Esophagus muscularis mucosa (tissue), 4 donors: ENCODE measurements at regions not wholly inside any gene's neighbourhood (a gene's known extent, or its start where the extent isn't known, plus 50 kb on each side); places are given as distances from the start of the nearest gene placed in this dataset.

Experiments
- DNase-seq: peaks from one replicate; pipeline ENCODE4 v3.0.0-alpha.2; 2017; ENCODE audit errors: extremely low spot score
- H3K27ac ChIP-seq, 4 donors: fragments of 200-600 bp; sonication (generic); replicated peaks in 1 of 4; 1 replicate in 3 of 4; 2 replicates in 1 of 4; pipeline ENCODE4 v1.5.1; 2016 to 2019; ENCODE audit warnings: mild to moderate bottlenecking in 1 of 4
- H3K27me3 ChIP-seq, 4 donors: fragments of 200-600 bp; sonication (generic); one replicate each; pipeline versions ENCODE4 v1.5.1 to v1.6.0; 2016 to 2019
- H3K36me3 ChIP-seq, 4 donors: fragments of 200-600 bp; sonication (generic); one replicate each; pipeline ENCODE4 v1.5.1; 2016 to 2019
- H3K4me1 ChIP-seq, 4 donors: fragments of 200-600 bp; sonication (generic); one replicate each; pipeline ENCODE4 v1.5.1; 2016 to 2019
- H3K4me3 ChIP-seq, 4 donors: fragments of 200-600 bp; sonication (generic); 1 replicate in 2 of 4; 2 replicates in 2 of 4; pipeline ENCODE4 v1.5.1; 2016 to 2019; ENCODE audit warnings: mild to moderate bottlenecking in 4 of 4, moderate library complexity in 1 of 4
- H3K9me3 ChIP-seq, 4 donors: fragments of 200-600 bp; sonication (generic); 1 replicate in 3 of 4; 2 replicates in 1 of 4; pipeline ENCODE4 v1.5.1; 2016 to 2019
- EP300 ChIP-seq: sonication (generic); formaldehyde crosslinking; IDR thresholded peaks from one replicate; pipeline ENCODE4 v1.6.1; 2017; ENCODE audit warnings: antibody characterized with exemption
- POLR2A ChIP-seq: fragments of 450-650 bp; IDR thresholded peaks from one replicate; pipeline ENCODE4 v1.6.1; 2017; ENCODE audit warnings: antibody characterized with exemption, moderate library complexity, mild to moderate bottlenecking, low read depth
- POLR2AphosphoS5 ChIP-seq, 2 donors: sonication (generic); formaldehyde crosslinking; IDR thresholded peaks; one replicate each; pipeline ENCODE4 v1.6.1; 2017; ENCODE audit warnings: antibody characterized with exemption in 2 of 2
- WGBS: methylation state at CpG from one replicate; pipeline ENCODE4 v1.1.5; 2018; 5-methylcytosine and 5-hydroxymethylcytosine counted together
- intact Hi-C: fragments of 100-400 bp; cut with DNase I; formaldehyde crosslinking; loops from one replicate; pipeline ENCODE4 v1.15.1; 2023
- TF ChIP-seq, protein P1 (sequence below), 3 experiments: fragments of 200-600 bp in 2 of 3; fragments of 450-650 bp in 1 of 3; sonication (generic) in 2 of 3; IDR thresholded peaks; one replicate each; pipeline ENCODE4 v1.5.1; 2017 to 2019; ENCODE audit warnings: antibody characterized with exemption in 3 of 3, mild to moderate bottlenecking in 2 of 3, moderate library complexity in 1 of 3

DNA sequence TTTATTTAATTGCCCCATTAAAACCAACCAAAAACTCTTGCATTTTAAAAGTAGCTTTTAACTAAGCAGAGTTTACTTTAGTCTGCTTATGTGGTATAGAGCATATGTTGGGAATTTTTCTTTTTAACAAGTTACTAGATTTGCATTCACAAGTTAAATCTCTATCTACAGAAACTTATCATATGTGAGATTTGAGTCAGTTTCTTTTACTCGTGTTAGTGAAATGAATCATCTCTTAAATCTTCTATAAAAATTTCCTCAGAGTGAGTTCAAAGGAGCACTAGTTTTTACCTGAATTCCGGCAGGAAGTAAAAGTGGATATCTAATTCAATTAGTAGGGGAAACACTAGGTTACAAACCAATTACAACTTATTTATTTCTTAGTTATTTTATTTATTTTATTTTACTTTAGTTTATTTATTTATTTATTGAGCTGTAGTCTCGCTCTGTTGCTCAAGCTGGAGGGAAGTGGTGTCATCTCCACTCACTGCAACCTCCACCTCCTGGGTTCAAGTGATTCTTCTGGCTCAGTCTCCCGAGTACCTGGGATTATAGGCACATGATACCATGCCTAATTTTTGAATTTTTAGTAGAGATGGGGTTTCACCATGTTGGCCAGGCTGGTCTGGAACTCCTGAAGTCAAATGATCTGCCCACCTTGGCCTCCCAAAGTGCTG lies 1609.6 kb upstream of the B3GALT2 start:
- Histone ChIP-seq H3K4me3 (no peak overlapping the region), H3K27me3 (no peaks in the 10 kb centered on the region), H3K36me3 (no peaks in the 10 kb centered on the region), H3K27ac (no peak overlapping the region), H3K4me1 (no peaks in the 10 kb centered on the region), H3K9me3 (no peaks in the 10 kb centered on the region)
- 85% methylated on average over 4 of the region's 4 CpGs for WGBS
- intact Hi-C loops: no loop called here
- TF ChIP-seq POLR2AphosphoS5 (IDR thresholded peaks at IDR 0.05) (no peak), POLR2A (no peak), EP300 (no peak)
- TF ChIP-seq, protein P1, sequence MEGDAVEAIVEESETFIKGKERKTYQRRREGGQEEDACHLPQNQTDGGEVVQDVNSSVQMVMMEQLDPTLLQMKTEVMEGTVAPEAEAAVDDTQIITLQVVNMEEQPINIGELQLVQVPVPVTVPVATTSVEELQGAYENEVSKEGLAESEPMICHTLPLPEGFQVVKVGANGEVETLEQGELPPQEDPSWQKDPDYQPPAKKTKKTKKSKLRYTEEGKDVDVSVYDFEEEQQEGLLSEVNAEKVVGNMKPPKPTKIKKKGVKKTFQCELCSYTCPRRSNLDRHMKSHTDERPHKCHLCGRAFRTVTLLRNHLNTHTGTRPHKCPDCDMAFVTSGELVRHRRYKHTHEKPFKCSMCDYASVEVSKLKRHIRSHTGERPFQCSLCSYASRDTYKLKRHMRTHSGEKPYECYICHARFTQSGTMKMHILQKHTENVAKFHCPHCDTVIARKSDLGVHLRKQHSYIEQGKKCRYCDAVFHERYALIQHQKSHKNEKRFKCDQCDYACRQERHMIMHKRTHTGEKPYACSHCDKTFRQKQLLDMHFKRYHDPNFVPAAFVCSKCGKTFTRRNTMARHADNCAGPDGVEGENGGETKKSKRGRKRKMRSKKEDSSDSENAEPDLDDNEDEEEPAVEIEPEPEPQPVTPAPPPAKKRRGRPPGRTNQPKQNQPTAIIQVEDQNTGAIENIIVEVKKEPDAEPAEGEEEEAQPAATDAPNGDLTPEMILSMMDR (IDR thresholded peaks at IDR 0.05): no peak
- no peak for DNase-seq

DNA sequence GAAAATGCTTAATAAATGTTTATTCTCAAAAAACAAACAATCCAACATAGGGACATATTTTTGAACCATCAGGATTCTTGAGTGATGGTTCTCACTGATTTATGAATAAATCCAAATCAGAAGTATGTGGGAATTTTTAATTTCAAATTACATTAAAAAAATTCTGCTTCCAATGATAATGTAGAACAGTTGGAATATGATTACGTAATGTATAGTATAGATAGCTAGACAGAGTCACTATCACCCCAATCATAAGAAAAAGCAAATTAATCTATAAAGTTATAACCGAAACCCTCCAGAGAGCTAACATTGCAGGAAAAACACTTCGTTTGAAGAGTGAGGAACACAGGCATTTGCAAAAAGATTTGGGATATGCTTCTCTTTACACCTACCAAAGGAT lies 1600.6 kb upstream of the B3GALT2 start:
- no peak overlapping the region for H3K27ac ChIP-seq
- 87% methylated on average over 3 of the region's 3 CpGs for WGBS
- H3K4me1 ChIP-seq: no peaks in the 10 kb centered on the region
- no peak overlapping the region for H3K4me3 ChIP-seq
- no peaks in the 10 kb centered on the region for H3K9me3 ChIP-seq
- intact Hi-C loops: no loop called here
- no peak for DNase-seq
- H3K36me3 ChIP-seq: no peaks in the 10 kb centered on the region
- no peaks in the 10 kb centered on the region for H3K27me3 ChIP-seq
- TF ChIP-seq EP300 (no peak), POLR2AphosphoS5 (IDR thresholded peaks at IDR 0.05) (no peak), POLR2A (no peak)
- TF ChIP-seq, protein P1 (IDR thresholded peaks at IDR 0.05): no peak

DNA sequence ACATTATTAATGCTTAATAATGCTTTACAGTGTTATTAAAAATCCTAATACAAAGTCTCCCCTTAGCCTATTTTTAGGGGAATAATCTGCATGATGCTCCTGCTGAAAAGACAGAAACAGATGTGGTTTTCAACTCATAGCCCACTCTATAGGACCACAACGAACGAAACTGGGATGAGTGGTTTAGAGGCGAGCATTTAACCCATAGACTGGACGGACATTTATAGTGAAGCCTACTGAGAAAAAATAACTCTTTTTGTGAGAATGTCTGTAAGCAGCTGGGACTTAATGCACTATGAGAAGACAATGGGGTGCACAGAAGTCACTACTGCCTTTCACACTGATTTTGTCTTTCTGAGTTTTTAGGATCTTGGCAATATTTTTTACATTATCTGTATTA lies 1599.6 kb upstream of the B3GALT2 start:
- Histone ChIP-seq H3K27me3 (no peaks in the 10 kb centered on the region), H3K9me3 (no peaks in the 10 kb centered on the region), H3K27ac (no peak overlapping the region), H3K4me1 (no peaks in the 10 kb centered on the region), H3K4me3 (no peak overlapping the region), H3K36me3 (no peaks in the 10 kb centered on the region)
- intact Hi-C loops: no loop called here
- no peak for TF ChIP-seq POLR2AphosphoS5 (IDR thresholded peaks at IDR 0.05)
- TF ChIP-seq, protein P1 (IDR thresholded peaks at IDR 0.05): no peak
- no peak for TF ChIP-seq EP300
- no peak for TF ChIP-seq POLR2A
- WGBS: 89% methylated on average over 4 of the region's 4 CpGs
- DNase-seq: no peak

DNA sequence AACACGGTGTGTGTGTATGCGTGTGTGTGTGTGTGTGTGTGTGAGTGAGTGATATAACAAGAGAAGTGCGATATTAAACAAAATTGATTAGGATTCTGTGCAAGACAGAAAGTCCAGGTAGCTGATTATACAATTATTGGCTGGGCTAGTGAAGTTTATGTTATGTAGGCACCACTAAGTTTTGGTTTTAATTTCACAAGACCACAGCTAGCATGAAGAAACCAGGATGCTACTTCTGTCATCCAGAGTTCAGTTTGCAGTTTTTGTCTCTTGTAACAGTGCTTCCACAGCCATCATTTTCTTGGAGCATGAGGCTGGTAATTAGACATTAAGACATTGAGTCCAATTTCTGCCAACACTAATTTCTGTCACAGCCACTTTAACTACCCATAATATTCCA lies 1590.2 kb upstream of the B3GALT2 start:
- H3K9me3 ChIP-seq: no peaks in the 10 kb centered on the region
- no peaks in the 10 kb centered on the region for H3K27me3 ChIP-seq
- intact Hi-C loops: no loop called here
- H3K36me3 ChIP-seq: no peaks in the 10 kb centered on the region
- 83% methylated on average over 3 of the region's 3 CpGs for WGBS
- no peaks in the 10 kb centered on the region for H3K4me1 ChIP-seq
- no peak for DNase-seq
- TF ChIP-seq EP300 (no peak), POLR2A (no peak), POLR2AphosphoS5 (IDR thresholded peaks at IDR 0.05) (no peak)
- TF ChIP-seq, protein P1 (IDR thresholded peaks at IDR 0.05): no peak
- no peak overlapping the region for H3K4me3 ChIP-seq
- H3K27ac ChIP-seq: no peak overlapping the region

DNA sequence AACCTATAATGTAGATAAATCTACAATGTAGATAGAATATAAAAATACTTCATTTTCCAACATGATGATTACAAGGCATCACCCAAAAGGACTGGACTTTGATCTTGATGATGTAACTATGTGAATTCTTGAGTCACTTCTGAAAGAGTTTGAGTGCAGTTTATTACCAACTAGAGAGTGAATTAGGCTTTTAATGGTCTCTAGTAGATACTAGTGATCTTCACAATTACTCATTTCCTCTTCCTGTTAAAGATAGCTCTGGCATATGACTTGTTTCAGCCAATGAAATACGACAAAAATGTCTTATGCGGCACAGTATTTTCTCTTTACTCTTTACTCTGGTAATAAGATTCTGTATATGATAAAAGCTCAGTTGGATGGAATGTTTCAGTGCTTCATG lies 1588.1 kb upstream of the B3GALT2 start:
- intact Hi-C loops: no loop called here
- no peak for DNase-seq
- Histone ChIP-seq H3K36me3 (no peaks in the 10 kb centered on the region), H3K9me3 (no peaks in the 10 kb centered on the region), H3K27me3 (no peaks in the 10 kb centered on the region), H3K27ac (no peak overlapping the region), H3K4me1 (no peaks in the 10 kb centered on the region), H3K4me3 (no peak overlapping the region)
- TF ChIP-seq POLR2AphosphoS5 (IDR thresholded peaks at IDR 0.05): no peak
- no peak for TF ChIP-seq EP300
- TF ChIP-seq, protein P1 (IDR thresholded peaks at IDR 0.05): no peak
- no peak for TF ChIP-seq POLR2A
- 89% methylated on average over 2 of the region's 2 CpGs for WGBS
